Psoas muscle (tissue), 7 donors: ENCODE measurements at regions not wholly inside any gene's neighbourhood (a gene's known extent, or its start where the extent isn't known, plus 50 kb on each side); places are given as distances from the start of the nearest gene placed in this dataset.

ENCODE experiments used
- ATAC-seq, 4 donors: fragments of 200-7000 bp; cut with Tn5 transposase; one replicate each; pipeline ENCODE4 v1.9.1; 2020; ENCODE audit warnings: moderate library complexity in 3 of 4, mild to moderate bottlenecking in 2 of 4
- DNase-seq, 2 donors: peaks; one replicate each; pipeline ENCODE4 v3.0.0-alpha.2; 2020
- H3K27ac ChIP-seq: fragments of 200-600 bp; one replicate; pipeline ENCODE4 v1.8.0; 2022
- H3K27me3 ChIP-seq, 3 donors: fragments of 200-600 bp in 1 of 3; one replicate each; pipeline versions ENCODE4 v1.6.1 to v1.8.0; 2013 to 2022; ENCODE audit warnings: low read length in 2 of 3, mild to moderate bottlenecking in 2 of 3, moderate library complexity in 1 of 3; ENCODE audit not compliant: insufficient read depth in 3 of 3
- H3K36me3 ChIP-seq, 2 donors: fragments of 200-600 bp in 1 of 2; one replicate each; pipeline versions ENCODE4 v1.6.1 to v1.8.0; 2013 to 2022; ENCODE audit warnings: low read depth in 1 of 2, mild to moderate bottlenecking in 1 of 2, moderate library complexity in 1 of 2; ENCODE audit not compliant: insufficient read depth in 1 of 2
- H3K4me1 ChIP-seq: fragments of 200-600 bp; one replicate; pipeline ENCODE4 v1.8.0; 2022
- H3K4me3 ChIP-seq: fragments of 200-600 bp; one replicate; pipeline ENCODE4 v1.8.0; 2022; ENCODE audit warnings: mild to moderate bottlenecking
- H3K9me3 ChIP-seq: fragments of 200-600 bp; one replicate; pipeline ENCODE4 v1.8.0; 2022
- WGBS, 3 donors: extraction: QIAGEN DNeasy Blood & Tissue Kit; methylation state at CpG; one replicate each; pipeline versions ENCODE4 v1.1.6 to v1.1.7; 2013; 5-methylcytosine and 5-hydroxymethylcytosine counted together
- intact Hi-C, 2 donors: fragments of 100-400 bp; cut with DNase I; formaldehyde crosslinking; loops; one replicate each; pipeline versions ENCODE4 v1.11.0 to v1.14.2; 2022
- TF ChIP-seq, protein P1 (sequence below): fragments of 200-600 bp; IDR thresholded peaks from one replicate; pipeline ENCODE4 v1.8.0; 2022; ENCODE audit warnings: antibody characterized with exemption
- donor health status: healthy with polysubstance abuse.
- donor health status: DM: no; HTN: no; CAD: no; lungs with moderate emphysema.
- donor health status: Bipolar disorder and iron deficiency.
- donor health status: healthy.
- donor health status: DM: yes; HTN: yes; CAD: no.
- donor health status: DM: no; HTN: no; CAD: no.
- donor health status: DM: yes; HTN: yes; CAD: no.

DNA sequence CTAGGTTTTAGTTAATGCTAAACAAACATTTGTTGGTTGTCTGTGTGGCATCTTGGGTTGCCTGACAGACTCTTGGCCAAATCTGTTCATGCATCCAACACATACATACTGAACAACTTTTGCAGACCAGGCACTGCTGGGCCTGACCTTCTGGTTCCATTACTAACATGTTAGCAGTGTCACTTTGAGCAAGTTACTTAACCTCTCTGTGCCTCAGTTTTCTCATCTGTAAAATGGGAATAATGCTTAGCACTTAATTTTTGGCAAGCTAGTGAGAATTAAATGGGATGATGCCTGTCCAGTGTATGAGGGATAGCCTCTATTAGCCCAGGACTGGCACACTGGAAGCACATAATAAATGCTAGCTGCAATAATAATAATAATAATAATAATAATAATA lies 169.9 kb downstream of the DHX35 start:
- TF ChIP-seq, protein P1, sequence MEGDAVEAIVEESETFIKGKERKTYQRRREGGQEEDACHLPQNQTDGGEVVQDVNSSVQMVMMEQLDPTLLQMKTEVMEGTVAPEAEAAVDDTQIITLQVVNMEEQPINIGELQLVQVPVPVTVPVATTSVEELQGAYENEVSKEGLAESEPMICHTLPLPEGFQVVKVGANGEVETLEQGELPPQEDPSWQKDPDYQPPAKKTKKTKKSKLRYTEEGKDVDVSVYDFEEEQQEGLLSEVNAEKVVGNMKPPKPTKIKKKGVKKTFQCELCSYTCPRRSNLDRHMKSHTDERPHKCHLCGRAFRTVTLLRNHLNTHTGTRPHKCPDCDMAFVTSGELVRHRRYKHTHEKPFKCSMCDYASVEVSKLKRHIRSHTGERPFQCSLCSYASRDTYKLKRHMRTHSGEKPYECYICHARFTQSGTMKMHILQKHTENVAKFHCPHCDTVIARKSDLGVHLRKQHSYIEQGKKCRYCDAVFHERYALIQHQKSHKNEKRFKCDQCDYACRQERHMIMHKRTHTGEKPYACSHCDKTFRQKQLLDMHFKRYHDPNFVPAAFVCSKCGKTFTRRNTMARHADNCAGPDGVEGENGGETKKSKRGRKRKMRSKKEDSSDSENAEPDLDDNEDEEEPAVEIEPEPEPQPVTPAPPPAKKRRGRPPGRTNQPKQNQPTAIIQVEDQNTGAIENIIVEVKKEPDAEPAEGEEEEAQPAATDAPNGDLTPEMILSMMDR: no peak
- H3K9me3 ChIP-seq: no peaks in the 10 kb centered on the region
- no peaks in the 10 kb centered on the region for H3K36me3 ChIP-seq
- intact Hi-C loops: no loop called here
- no peaks in the 10 kb centered on the region for H3K4me1 ChIP-seq
- DNase-seq (no peak), ATAC-seq (no peak)
- H3K4me3 ChIP-seq: no peak overlapping the region
- H3K27ac ChIP-seq: no peak overlapping the region
- no peaks in the 10 kb centered on the region for H3K27me3 ChIP-seq

GRCh38 chr20:39130627-39131026 lies 168.5 kb downstream of the DHX35 start:
- DNase-seq: no peak
- no peak overlapping the region for H3K27ac ChIP-seq
- no peak for ATAC-seq
- H3K4me1 ChIP-seq: no peaks in the 10 kb centered on the region
- TF ChIP-seq, protein P1: no peak
- H3K27me3 ChIP-seq: no peaks in the 10 kb centered on the region
- no peaks in the 10 kb centered on the region for H3K9me3 ChIP-seq
- no peaks in the 10 kb centered on the region for H3K36me3 ChIP-seq
- H3K4me3 ChIP-seq: no peak overlapping the region
- intact Hi-C loops: no loop called here
- WGBS, 3 donors: 78 to 81% (median 80%) methylated on average over 12 of the region's 12 CpGs

- H3K4me1 ChIP-seq: no peaks in the 10 kb centered on the region
- H3K9me3 ChIP-seq: no peaks in the 10 kb centered on the region
- intact Hi-C loops: no loop called here
- no peak for ATAC-seq
- 62 to 69% (median 65%) methylated on average over 2 of the region's 2 CpGs for WGBS, 3 donors
- TF ChIP-seq, protein P1: no peak
- H3K27ac ChIP-seq: no peak overlapping the region
- H3K27me3 ChIP-seq: no peaks in the 10 kb centered on the region
- no peaks in the 10 kb centered on the region for H3K36me3 ChIP-seq
- no peak for DNase-seq
- H3K4me3 ChIP-seq: no peak overlapping the region
These were observed 167.4 kb downstream of the DHX35 start for GRCh38 chr20:39129523-39129922.

GRCh38 chr20:39124064-39124463 lies 161.9 kb downstream of the DHX35 start:
- Histone ChIP-seq H3K9me3 (no peaks in the 10 kb centered on the region), H3K4me3 (no peak overlapping the region), H3K27me3 (no peaks in the 10 kb centered on the region), H3K4me1 (no peaks in the 10 kb centered on the region), H3K36me3 (no peaks in the 10 kb centered on the region), H3K27ac (no peak overlapping the region)
- ATAC-seq (no peak), DNase-seq (no peak)
- intact Hi-C loops: no loop called here
- TF ChIP-seq, protein P1: no peak
- WGBS, 3 donors: 88 to 91% (median 88%) methylated on average over 7 of the region's 7 CpGs

- Histone ChIP-seq H3K4me3 (no peak overlapping the region), H3K4me1 (no peaks in the 10 kb centered on the region), H3K9me3 (no peaks in the 10 kb centered on the region), H3K27ac (no peak overlapping the region), H3K36me3 (no peaks in the 10 kb centered on the region), H3K27me3 (no peaks in the 10 kb centered on the region)
- 53 to 58% (median 55%) methylated on average over 3 of the region's 3 CpGs for WGBS, 3 donors
- TF ChIP-seq, protein P1: no peak
- ATAC-seq (no peak), DNase-seq (no peak)
- intact Hi-C loops: no loop called here
These were observed 161.0 kb downstream of the DHX35 start for GRCh38 chr20:39123185-39123557.
